ENCODE measurements at regions not wholly inside any gene's neighbourhood (a gene's known extent, or its start where the extent isn't known, plus 50 kb on each side); places are given as distances from the start of the nearest gene placed in this dataset.

DNA sequence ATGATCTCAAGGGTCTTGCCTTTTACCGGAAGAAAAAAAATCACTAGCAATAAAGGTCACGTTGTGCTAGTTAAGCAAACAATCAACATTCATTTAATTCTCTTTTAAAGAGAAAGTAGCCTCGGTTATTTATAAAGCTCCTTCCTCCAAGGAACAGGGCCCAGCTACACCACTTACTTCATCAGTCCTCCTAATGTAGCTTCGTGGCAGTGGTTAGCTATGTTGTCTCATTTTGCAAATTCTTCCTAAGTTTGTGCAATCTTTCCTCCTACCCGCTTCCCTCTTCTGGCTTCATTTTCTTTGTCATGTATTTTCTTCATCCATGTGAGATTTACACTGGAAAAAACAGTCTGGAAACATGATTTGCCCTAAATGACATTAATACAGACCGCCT, 554.2 kb downstream of the NUF2 start:
- TF ChIP-seq CTCF (IDR thresholded peaks at IDR 0.05): no peak
- no peak for DNase-seq (ENCODE audit: low spot score)
- peak overlapping the region; percentile 35 for H3K4me3 ChIP-seq
- H3K27ac ChIP-seq: peak overlapping the region in 1 of 2 donors; percentile 66

DNA sequence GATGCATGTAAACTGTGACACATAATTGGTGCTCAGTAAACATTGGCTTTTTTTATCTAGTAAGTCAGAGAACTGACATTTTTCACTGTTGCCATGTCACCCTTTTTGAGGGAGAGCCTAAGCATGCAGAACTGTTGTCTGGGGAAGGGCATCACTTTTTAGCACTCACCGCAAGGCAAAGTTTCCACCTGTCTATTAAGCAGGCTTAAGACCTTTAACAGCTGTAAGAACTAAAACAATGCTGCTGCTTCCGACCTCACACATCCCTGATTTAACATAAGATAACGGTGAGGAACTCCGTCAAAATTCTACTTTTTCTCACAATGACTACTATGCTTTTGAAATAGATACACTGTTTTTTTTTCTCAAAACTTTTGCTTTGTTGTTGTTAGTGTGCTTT, 554.8 kb downstream of the NUF2 start:
- Histone ChIP-seq H3K27ac (no peak overlapping the region), H3K4me3 (no peak overlapping the region)
- no peak for TF ChIP-seq CTCF (IDR thresholded peaks at IDR 0.05)
- no peak for DNase-seq (ENCODE audit: low spot score)

- Histone ChIP-seq H3K27ac (no peak overlapping the region), H3K4me3 (no peak overlapping the region)
- DNase-seq (ENCODE audit: low spot score): no peak
- no peak for TF ChIP-seq CTCF (IDR thresholded peaks at IDR 0.05)
Observed at GRCh38 chr1:163877016-163877415, 555.3 kb downstream of the NUF2 start.

DNA sequence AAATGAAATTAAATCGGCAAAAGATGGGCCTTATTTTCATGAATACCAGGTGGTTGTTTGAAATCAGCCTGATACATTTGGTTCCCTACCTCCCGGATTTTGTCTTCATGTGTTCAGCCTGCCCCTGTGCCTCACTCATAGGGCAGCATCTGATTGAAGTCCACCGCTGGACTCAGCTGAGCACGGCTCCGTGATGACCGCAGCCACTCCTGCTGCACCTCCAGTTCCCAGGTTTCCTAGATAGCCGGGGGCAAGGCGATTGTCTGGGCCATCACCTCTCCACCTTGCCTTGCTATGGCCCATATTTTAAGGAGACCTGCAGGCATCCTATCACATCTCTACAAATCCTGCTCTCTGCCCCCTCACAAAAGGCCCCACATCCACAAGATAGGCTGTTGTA, 563.8 kb downstream of the NUF2 start:
- Histone ChIP-seq H3K27ac (no peak overlapping the region), H3K4me3 (no peak overlapping the region)
- no peak for TF ChIP-seq CTCF (IDR thresholded peaks at IDR 0.05)
- DNase-seq (ENCODE audit: low spot score): no peak

GRCh38 chr1:163896001-163896400, 574.2 kb downstream of the NUF2 start:
- TF ChIP-seq CTCF (IDR thresholded peaks at IDR 0.05): no peak
- no peak overlapping the region for H3K27ac ChIP-seq
- H3K4me3 ChIP-seq: no peak overlapping the region
- DNase-seq (ENCODE audit: low spot score): no peak

DNA sequence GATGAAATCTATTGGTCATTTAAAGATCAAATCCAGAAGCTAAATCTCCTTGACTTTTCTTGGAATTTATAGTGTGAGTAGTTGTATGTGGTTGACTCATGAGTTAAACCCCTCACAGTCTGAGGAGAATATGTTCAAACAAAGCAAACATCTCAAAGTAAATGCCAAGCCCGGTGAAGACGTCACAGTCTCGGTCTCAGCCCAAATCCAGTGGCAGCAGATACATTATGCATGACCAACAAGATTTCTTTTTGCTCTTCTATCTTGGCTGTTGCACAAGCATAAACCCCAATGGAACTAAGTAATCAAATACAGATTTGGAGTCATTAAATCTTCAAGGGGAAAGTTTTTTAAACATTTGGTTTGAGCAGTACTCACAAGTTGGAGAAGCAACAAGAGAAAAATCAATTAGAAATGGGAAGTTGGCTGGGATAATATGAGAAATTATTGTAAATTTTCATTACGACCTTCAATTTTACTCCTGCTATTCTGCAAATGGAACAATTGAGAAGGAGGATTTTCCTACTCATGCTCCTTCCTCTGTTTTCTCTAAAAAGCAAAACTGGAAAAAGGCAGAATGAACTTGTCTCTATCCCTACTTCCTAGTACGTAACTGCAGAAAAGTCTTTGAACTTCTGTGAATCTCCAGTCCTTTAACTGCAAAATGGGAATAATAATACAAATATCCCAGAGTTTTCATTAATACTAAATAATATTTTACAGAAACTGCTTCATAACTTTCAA, 575.8 kb downstream of the NUF2 start:
- DNase-seq (ENCODE audit: low spot score): no peak
- no peak overlapping the region for H3K4me3 ChIP-seq
- TF ChIP-seq CTCF (IDR thresholded peaks at IDR 0.05): no peak
- peak overlapping the region in 1 of 2 donors; percentile 19 for H3K27ac ChIP-seq

DNA sequence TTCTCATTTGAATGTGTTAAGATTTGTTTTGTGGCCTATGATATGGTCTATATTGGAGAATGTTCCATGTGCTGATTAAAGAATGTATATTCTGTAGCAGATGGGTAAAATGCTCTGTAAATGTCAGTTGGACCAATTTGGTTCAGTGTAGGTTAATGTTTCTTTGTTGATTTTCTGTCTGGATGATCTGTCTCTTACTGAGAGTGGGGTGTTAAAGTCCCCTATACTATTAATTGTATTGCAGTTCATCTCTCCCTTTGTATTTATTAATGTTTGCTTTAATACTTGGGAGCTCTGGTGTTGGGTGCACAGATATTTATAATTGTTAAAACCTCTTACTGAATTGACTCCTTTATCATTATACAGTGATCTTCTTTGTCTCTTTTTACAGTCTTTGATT, 584.5 kb downstream of the NUF2 start:
- Histone ChIP-seq H3K27ac (no peak overlapping the region), H3K4me3 (no peak overlapping the region)
- no peak for TF ChIP-seq CTCF (IDR thresholded peaks at IDR 0.05)
- no peak for DNase-seq (ENCODE audit: low spot score)

Measured in coronary artery (tissue), 2 donors.